Parathyroid adenoma (tissue), 2 donors: ENCODE measurements at regions not wholly inside any gene's neighbourhood (a gene's known extent, or its start where the extent isn't known, plus 50 kb on each side); places are given as distances from the start of the nearest gene placed in this dataset.

Experiments
- H2AFZ ChIP-seq: fragments of 300-600 bp; sonication (generic); one replicate; pipeline ENCODE4 v1.7.0; 2017; ENCODE audit warnings: antibody characterized with exemption, mild to moderate bottlenecking
- H3K27ac ChIP-seq: fragments of 300-600 bp; sonication (generic); one replicate; pipeline ENCODE4 v1.7.0; 2017
- H3K27me3 ChIP-seq: fragments of 300-600 bp; sonication (generic); one replicate; pipeline ENCODE4 v1.7.0; 2017; ENCODE audit warnings: low read length; ENCODE audit not compliant: control insufficient read depth, insufficient read depth
- H3K36me3 ChIP-seq: fragments of 300-600 bp; sonication (generic); one replicate; pipeline ENCODE4 v1.7.0; 2017; ENCODE audit warnings: low read length; ENCODE audit not compliant: control insufficient read depth, insufficient read depth
- H3K4me1 ChIP-seq: fragments of 300-600 bp; sonication (generic); one replicate; pipeline ENCODE4 v1.7.0; 2017; ENCODE audit warnings: control low read depth
- H3K4me2 ChIP-seq: fragments of 300-600 bp; sonication (generic); one replicate; pipeline ENCODE4 v1.7.0; 2017; ENCODE audit warnings: low read length
- H3K4me3 ChIP-seq: fragments of 300-600 bp; sonication (generic); one replicate; pipeline ENCODE4 v1.7.0; 2017; ENCODE audit warnings: low read depth, low read length
- H3K79me2 ChIP-seq: fragments of 300-600 bp; sonication (generic); one replicate; pipeline ENCODE4 v1.7.0; 2017; ENCODE audit warnings: control low read depth
- H3K9ac ChIP-seq: fragments of 300-600 bp; sonication (generic); one replicate; pipeline ENCODE4 v1.7.0; 2017; ENCODE audit warnings: mild to moderate bottlenecking
- H3K9me3 ChIP-seq: fragments of 300-600 bp; sonication (generic); one replicate; pipeline ENCODE4 v1.7.0; 2017; ENCODE audit warnings: low read length; ENCODE audit not compliant: control insufficient read depth
- TF ChIP-seq, protein P1 (sequence below): fragments of 300-600 bp; sonication (generic); IDR thresholded peaks from one replicate; pipeline ENCODE4 v1.7.0; 2017; ENCODE audit warnings: antibody characterized with exemption, mild to moderate bottlenecking
- donor health status: primary hyperparathyroidism.

DNA sequence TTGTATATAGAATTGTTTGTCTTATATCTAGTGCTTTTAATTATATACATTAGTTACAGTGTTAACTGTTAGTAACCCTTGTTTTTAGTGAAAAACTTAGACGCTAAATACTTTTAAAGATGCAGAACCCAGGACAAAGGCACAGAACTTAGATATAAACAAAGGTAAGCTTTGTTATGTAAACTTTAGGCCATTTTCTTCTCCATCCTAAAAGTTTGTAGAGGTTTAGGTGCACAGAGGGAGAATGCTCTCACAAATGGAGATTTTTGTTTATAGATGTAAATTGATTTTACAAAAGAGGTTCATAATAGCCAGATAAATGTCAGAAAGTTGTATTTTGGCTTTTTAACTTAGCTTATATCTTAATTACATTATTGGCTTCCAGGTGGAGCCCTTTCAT is 490.5 kb upstream of the LRRC7 start:
- Histone ChIP-seq H3K4me3 (no peak overlapping the region), H3K79me2 (no peaks in the 10 kb centered on the region), H3K9me3 (no peaks in the 10 kb centered on the region), H3K27me3 (no peaks in the 10 kb centered on the region), H3K36me3 (no peaks in the 10 kb centered on the region), H3K27ac (no peak overlapping the region), H3K9ac (no peak overlapping the region), H2AFZ (no peak overlapping the region), H3K4me2 (no peak overlapping the region), H3K4me1 (no peaks in the 10 kb centered on the region)
- TF ChIP-seq, protein P1, sequence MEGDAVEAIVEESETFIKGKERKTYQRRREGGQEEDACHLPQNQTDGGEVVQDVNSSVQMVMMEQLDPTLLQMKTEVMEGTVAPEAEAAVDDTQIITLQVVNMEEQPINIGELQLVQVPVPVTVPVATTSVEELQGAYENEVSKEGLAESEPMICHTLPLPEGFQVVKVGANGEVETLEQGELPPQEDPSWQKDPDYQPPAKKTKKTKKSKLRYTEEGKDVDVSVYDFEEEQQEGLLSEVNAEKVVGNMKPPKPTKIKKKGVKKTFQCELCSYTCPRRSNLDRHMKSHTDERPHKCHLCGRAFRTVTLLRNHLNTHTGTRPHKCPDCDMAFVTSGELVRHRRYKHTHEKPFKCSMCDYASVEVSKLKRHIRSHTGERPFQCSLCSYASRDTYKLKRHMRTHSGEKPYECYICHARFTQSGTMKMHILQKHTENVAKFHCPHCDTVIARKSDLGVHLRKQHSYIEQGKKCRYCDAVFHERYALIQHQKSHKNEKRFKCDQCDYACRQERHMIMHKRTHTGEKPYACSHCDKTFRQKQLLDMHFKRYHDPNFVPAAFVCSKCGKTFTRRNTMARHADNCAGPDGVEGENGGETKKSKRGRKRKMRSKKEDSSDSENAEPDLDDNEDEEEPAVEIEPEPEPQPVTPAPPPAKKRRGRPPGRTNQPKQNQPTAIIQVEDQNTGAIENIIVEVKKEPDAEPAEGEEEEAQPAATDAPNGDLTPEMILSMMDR, result no peak

DNA sequence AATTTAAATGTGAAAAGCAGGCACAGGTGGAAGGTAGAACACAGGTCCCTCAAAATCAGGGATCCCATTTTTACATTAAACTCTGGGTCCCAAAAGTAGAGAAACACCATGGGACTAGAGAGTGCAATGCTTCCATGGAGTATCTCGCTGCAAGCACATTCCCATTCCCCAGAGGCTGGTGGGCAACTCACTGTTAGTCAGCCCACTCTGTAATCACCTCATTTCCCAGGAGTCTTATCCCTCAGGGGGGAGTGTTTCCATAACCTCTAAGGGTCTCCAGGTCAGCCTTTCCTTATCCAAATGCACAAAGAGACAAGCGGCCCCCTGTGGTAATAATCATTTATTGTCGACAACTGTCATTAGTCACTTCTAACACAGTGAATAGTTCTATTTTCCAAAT is 490.1 kb upstream of the LRRC7 start:
- Histone ChIP-seq H3K9me3 (no peaks in the 10 kb centered on the region), H3K4me1 (no peaks in the 10 kb centered on the region), H3K36me3 (no peaks in the 10 kb centered on the region), H3K4me3 (no peak overlapping the region), H3K9ac (no peak overlapping the region), H3K27me3 (no peaks in the 10 kb centered on the region), H2AFZ (no peak overlapping the region), H3K79me2 (no peaks in the 10 kb centered on the region), H3K27ac (no peak overlapping the region), H3K4me2 (no peak overlapping the region)
- TF ChIP-seq, protein P1, result no peak

DNA sequence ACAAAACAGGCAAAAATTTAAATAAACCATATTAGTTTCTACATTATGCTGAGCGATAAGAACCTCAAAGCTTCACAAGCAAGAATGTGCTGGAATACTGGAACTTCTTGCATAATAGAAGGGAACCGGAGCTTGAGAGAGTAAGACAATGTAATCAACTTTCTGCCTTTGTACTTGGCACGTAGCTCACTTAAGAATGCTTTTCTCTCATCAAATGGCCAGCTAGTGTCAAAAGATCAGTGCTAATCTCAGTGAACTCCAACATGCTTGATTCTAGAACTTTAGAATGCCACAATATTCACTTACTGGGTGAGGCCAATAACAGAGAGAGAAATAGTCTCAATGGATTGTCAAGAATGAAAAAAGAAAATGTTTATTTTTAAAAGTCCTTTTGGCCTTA is 486.1 kb upstream of the LRRC7 start:
- H3K4me2 ChIP-seq, result no peak overlapping the region
- no peaks in the 10 kb centered on the region for H3K36me3 ChIP-seq
- H3K27ac ChIP-seq, result no peak overlapping the region
- H3K79me2 ChIP-seq, result no peaks in the 10 kb centered on the region
- no peak overlapping the region for H3K4me3 ChIP-seq
- H3K9me3 ChIP-seq, result no peaks in the 10 kb centered on the region
- no peak overlapping the region for H3K9ac ChIP-seq
- no peaks in the 10 kb centered on the region for H3K4me1 ChIP-seq
- no peak overlapping the region for H2AFZ ChIP-seq
- TF ChIP-seq, protein P1, result no peak
- H3K27me3 ChIP-seq, result no peaks in the 10 kb centered on the region

DNA sequence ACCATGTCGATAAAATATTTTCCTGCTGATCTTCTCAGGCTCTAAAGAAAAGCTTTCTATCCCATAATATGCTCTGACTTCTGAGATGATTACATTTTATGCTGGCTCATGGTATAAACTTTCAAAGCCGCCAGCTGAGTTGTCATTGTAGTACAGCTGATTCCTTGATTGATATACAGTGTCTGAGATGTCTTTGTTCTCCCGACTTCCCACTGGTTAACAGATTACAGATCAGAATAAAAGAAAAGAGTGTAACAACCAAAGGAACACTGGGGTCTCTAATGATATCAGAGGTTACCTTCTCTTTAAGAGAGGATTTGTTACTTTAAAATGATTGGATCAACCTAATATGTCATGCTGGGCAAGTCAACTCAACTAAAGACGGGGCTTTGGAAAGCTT is 485.4 kb upstream of the LRRC7 start:
- H3K27ac ChIP-seq, result no peak overlapping the region
- H3K9me3 ChIP-seq, result no peaks in the 10 kb centered on the region
- no peaks in the 10 kb centered on the region for H3K36me3 ChIP-seq
- H3K4me2 ChIP-seq, result no peak overlapping the region
- no peak overlapping the region for H3K9ac ChIP-seq
- H3K4me3 ChIP-seq, result no peak overlapping the region
- no peaks in the 10 kb centered on the region for H3K79me2 ChIP-seq
- H3K4me1 ChIP-seq, result no peaks in the 10 kb centered on the region
- no peaks in the 10 kb centered on the region for H3K27me3 ChIP-seq
- TF ChIP-seq, protein P1, result no peak
- H2AFZ ChIP-seq, result no peak overlapping the region

DNA sequence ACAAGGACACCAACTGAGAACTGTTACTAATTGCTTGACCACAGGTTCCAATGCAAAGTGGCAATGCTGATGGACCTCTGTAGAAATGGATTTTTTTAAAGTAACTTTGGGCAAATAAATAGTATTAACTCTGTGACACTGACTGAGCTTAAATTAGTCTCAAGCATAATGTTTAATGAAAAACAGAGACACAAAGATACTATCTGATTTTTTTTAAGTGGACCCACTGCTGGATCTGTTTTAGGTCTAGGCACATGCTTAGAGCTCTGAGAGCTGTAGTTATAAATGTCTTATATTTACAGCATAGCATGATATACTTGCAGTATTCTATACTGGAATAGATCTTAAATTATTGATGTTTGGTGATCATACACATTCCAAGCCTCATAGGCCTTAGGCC is 481.6 kb upstream of the LRRC7 start:
- Histone ChIP-seq H3K9ac (no peak overlapping the region), H2AFZ (no peak overlapping the region), H3K27me3 (no peaks in the 10 kb centered on the region), H3K4me2 (no peak overlapping the region), H3K4me3 (no peak overlapping the region), H3K9me3 (no peaks in the 10 kb centered on the region), H3K27ac (no peak overlapping the region), H3K79me2 (no peaks in the 10 kb centered on the region), H3K4me1 (no peaks in the 10 kb centered on the region), H3K36me3 (no peaks in the 10 kb centered on the region)
- TF ChIP-seq, protein P1, result no peak
